SK-N-SH (cell line): ENCODE measurements at regions not wholly inside any gene's neighbourhood (a gene's known extent, or its start where the extent isn't known, plus 50 kb on each side); places are given as distances from the start of the nearest gene placed in this dataset.

ENCODE experiments used
- CTCF ChIA-PET: fragments of 300-600, 350-600 bp; formaldehyde crosslinking; extraction: SDS; loops from one replicate; lab custom pipeline; 2021; lab: Yijun Ruan, JAX
- POLR2A ChIA-PET: fragments of 350-600 bp; sonication (Branson Sonifier 250); formaldehyde crosslinking; extraction: SDS; loops from one replicate; lab custom pipeline; 2020; ENCODE audit warnings: antibody characterized with exemption, inconsistent platforms; lab: Yijun Ruan, JAX
- DNase-seq: peaks from one replicate; pipeline ENCODE4 v3.0.0; 2012
- H2AFZ ChIP-seq: fragments of 200-600 bp; sonication (generic); 2 replicates; pipeline ENCODE4 v1.8.1; 2016; ENCODE audit warnings: antibody characterized with exemption, mild to moderate bottlenecking, low read depth
- H3F3A ChIP-seq: fragments of 200-600 bp; sonication (generic); replicated peaks from 2 replicates; pipeline ENCODE3; 2016; ENCODE audit warnings: antibody characterized with exemption, mild to moderate bottlenecking; ENCODE audit not compliant: insufficient read depth
- H3K27ac ChIP-seq, 2 experiments: fragments of 200-500 bp in 1 of 2; fragments of 200-600 bp in 1 of 2; sonication (Bioruptor generic) in 1 of 2; sonication (generic), shearing (Covaris generic) in 1 of 2; 2 replicates each; pipeline versions ENCODE4 v1.5.1 to v1.6.1; 2014 to 2016; ENCODE audit warnings: low read depth in 2 of 2, inconsistent platforms in 1 of 2, low read length in 1 of 2, mild to moderate bottlenecking in 1 of 2, mixed read lengths in 1 of 2
- H3K27me3 ChIP-seq: fragments of 200-600 bp; sonication (generic), shearing (Covaris generic); 2 replicates; pipeline ENCODE4 v1.6.1; 2016; ENCODE audit warnings: mixed run types; ENCODE audit not compliant: insufficient read depth
- H3K36me3 ChIP-seq, 2 experiments: fragments of 200-500 bp in 1 of 2; fragments of 200-600 bp in 1 of 2; sonication (Bioruptor generic) in 1 of 2; sonication (generic) in 1 of 2; replicated peaks in 1 of 2; 2 replicates each; pipeline versions ENCODE3 to v1.5.1; 2014 to 2016; ENCODE audit warnings: low read length in 1 of 2, mild to moderate bottlenecking in 1 of 2; ENCODE audit not compliant: insufficient read depth in 2 of 2, control insufficient read depth in 1 of 2
- H3K4me1 ChIP-seq, 2 experiments: fragments of 200-500 bp in 1 of 2; fragments of 200-600 bp in 1 of 2; sonication (Bioruptor generic) in 1 of 2; sonication (generic), shearing (Covaris generic) in 1 of 2; 2 replicates each; pipeline versions ENCODE4 v1.5.1 to v1.6.1; 2014 to 2016; ENCODE audit warnings: low read depth in 1 of 2, low read length in 1 of 2, mixed run types in 1 of 2; ENCODE audit not compliant: insufficient read depth in 2 of 2, control insufficient read depth in 1 of 2
- H3K4me2 ChIP-seq: fragments of 200-600 bp; sonication (generic), shearing (Covaris generic); 2 replicates; pipeline ENCODE4 v1.6.1; 2017; ENCODE audit warnings: mixed run types
- H3K4me3 ChIP-seq, 2 experiments: fragments of 200-500 bp in 1 of 2; fragments of 200-600 bp in 1 of 2; sonication (Bioruptor generic) in 1 of 2; sonication (generic), shearing (Covaris generic) in 1 of 2; 2 replicates each; pipeline versions ENCODE4 v1.5.1 to v1.8.1; 2014 to 2016; ENCODE audit warnings: low read depth in 2 of 2, inconsistent platforms in 1 of 2, low read length in 1 of 2, mild to moderate bottlenecking in 1 of 2, mixed read lengths in 1 of 2, moderate library complexity in 1 of 2
- H3K79me2 ChIP-seq: fragments of 200-600 bp; sonication (generic); 2 replicates; pipeline ENCODE4 v1.8.1; 2017; ENCODE audit warnings: mild to moderate bottlenecking; ENCODE audit not compliant: insufficient read depth
- H3K9ac ChIP-seq: fragments of 200-600 bp; sonication (generic); 2 replicates; pipeline ENCODE4 v1.6.1; 2017; ENCODE audit warnings: mixed run types
- H3K9me2 ChIP-seq: fragments of 200-600 bp; sonication (generic); 2 replicates; pipeline ENCODE4 v1.6.1; 2017; ENCODE audit warnings: mixed run types
- H3K9me3 ChIP-seq: fragments of 200-600 bp; sonication (generic); 2 replicates; pipeline ENCODE4 v1.6.1; 2017; ENCODE audit warnings: mixed run types, mild to moderate bottlenecking, moderate library complexity
- H4K20me1 ChIP-seq: fragments of 200-600 bp; sonication (generic); 2 replicates; pipeline ENCODE4 v1.6.1; 2017; ENCODE audit warnings: mild to moderate bottlenecking, mixed run types; ENCODE audit not compliant: insufficient read depth
- CHD2 ChIP-seq: fragments of 150-350 bp; IDR thresholded peaks from 2 replicates; pipeline ENCODE4 v1.6.1; 2018; ENCODE audit warnings: low read length; ENCODE audit not compliant: partially characterized antibody
- EP300 ChIP-seq, 2 experiments: IDR thresholded peaks; 2 replicates each; pipeline versions ENCODE4 v1.4.0 to v1.6.1; 2012; ENCODE audit warnings: borderline replicate concordance in 1 of 2, low read depth in 1 of 2, low read length in 1 of 2
- FOSL2 ChIP-seq: IDR thresholded peaks from 2 replicates; pipeline ENCODE4 v1.4.0; 2012; ENCODE audit warnings: low read depth, mild to moderate bottlenecking, moderate library complexity, borderline replicate concordance
- FOXJ3 ChIP-seq: sonication (generic); formaldehyde crosslinking; IDR thresholded peaks from 2 replicates; pipeline ENCODE4 v1.5.1; 2020; ENCODE audit warnings: mild to moderate bottlenecking, missing genetic modification reagents
- MXI1 ChIP-seq: IDR thresholded peaks from 2 replicates; pipeline ENCODE4 v1.6.1; 2012; ENCODE audit warnings: mild to moderate bottlenecking, low read depth, low read length, improper control_type of control experiment
- NFIC ChIP-seq: IDR thresholded peaks from 2 replicates; pipeline ENCODE4 v1.4.0; 2012; ENCODE audit warnings: borderline replicate concordance
- NRF1 ChIP-seq: IDR thresholded peaks from 2 replicates; pipeline ENCODE4 v1.6.1; 2012; ENCODE audit warnings: low read depth, mild to moderate bottlenecking, low read length
- RCOR1 ChIP-seq: fragments of 150-350 bp; IDR thresholded peaks from 2 replicates; pipeline ENCODE4 v1.6.1; 2017; ENCODE audit warnings: antibody characterized with exemption, low read length
- RFX5 ChIP-seq: IDR thresholded peaks from 2 replicates; pipeline ENCODE4 v1.6.1; 2012; ENCODE audit warnings: mild to moderate bottlenecking, improper control_type of control experiment, low read length
- RXRA ChIP-seq: IDR thresholded peaks from 2 replicates; pipeline ENCODE4 v1.4.0; 2012; ENCODE audit warnings: low read depth, mild to moderate bottlenecking, borderline replicate concordance
- TAF1 ChIP-seq: IDR thresholded peaks from 2 replicates; pipeline ENCODE4 v1.6.1; 2012; ENCODE audit warnings: low read depth, mild to moderate bottlenecking, low read length, moderate library complexity, borderline replicate concordance
- TCF12 ChIP-seq: IDR thresholded peaks from 2 replicates; pipeline ENCODE4 v1.4.0; 2012
- TEAD4 ChIP-seq: IDR thresholded peaks from 2 replicates; pipeline ENCODE4 v1.4.0; 2012; ENCODE audit warnings: mild to moderate bottlenecking, borderline replicate concordance; ENCODE audit not compliant: insufficient read depth
- YY1 ChIP-seq: IDR thresholded peaks from 2 replicates; pipeline ENCODE4 v1.4.0; 2012; ENCODE audit warnings: low read depth, mild to moderate bottlenecking
- WGBS: methylation state at CpG from one replicate; pipeline ENCODE4 v1.1.6; 2017; ENCODE audit warnings: low lambda C conversion rate; 5-methylcytosine and 5-hydroxymethylcytosine counted together
- TF ChIP-seq, protein P1 (sequence below): IDR thresholded peaks from 2 replicates; pipeline ENCODE4 v1.4.0; 2012; ENCODE audit warnings: low read depth, borderline replicate concordance

DNA sequence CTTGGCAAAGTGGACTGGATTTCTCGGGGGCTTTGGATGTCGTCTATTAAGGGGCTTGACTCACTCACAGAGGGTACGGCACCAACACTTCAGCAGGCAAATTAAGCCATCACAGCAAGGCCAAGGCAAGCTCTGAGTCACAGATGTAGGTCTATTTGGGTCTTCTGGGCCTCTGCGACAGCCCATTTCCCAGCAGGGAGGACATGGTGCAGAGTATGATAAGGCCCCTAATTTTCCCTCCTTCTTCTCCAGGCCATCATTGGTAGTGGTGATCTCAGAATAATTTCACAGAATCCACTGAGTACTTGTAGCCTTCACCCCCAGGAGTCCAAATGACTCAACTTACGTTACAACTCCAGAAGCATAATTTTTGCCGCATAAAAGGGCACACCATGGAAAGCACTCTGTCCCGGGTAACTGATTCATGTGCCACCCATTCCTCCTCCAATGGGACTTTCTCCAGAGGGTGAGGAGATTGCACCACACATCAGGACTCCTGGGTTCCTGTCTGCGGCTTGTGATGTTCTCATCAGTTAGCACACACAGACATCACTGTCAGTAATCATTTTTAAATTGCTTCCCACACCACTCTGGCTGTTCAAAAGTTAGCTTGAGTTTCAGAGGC lies 164.9 kb downstream of the TXNL1 start:
- Histone ChIP-seq H3K79me2 (no peaks in the 10 kb centered on the region), H3K36me3 (no peaks in the 10 kb centered on the region), H3K27me3 (no peaks in the 10 kb centered on the region), H2AFZ (no peak overlapping the region), H3K27ac (no peak overlapping the region), H3K9ac (no peak overlapping the region), H3K4me3 (no peak overlapping the region), H3K9me2 (no peaks in the 10 kb centered on the region), H3K9me3 (no peaks in the 10 kb centered on the region), H3K4me2 (no peak overlapping the region), H4K20me1 (no peaks in the 10 kb centered on the region), H3F3A (no peaks in the 10 kb centered on the region), H3K4me1 (no peaks in the 10 kb centered on the region)
- POLR2A ChIA-PET = no interaction called here
- TF ChIP-seq RCOR1 (no peak), TEAD4 (no peak), CHD2 (no peak), RFX5 (no peak)
- TF ChIP-seq, protein P1, sequence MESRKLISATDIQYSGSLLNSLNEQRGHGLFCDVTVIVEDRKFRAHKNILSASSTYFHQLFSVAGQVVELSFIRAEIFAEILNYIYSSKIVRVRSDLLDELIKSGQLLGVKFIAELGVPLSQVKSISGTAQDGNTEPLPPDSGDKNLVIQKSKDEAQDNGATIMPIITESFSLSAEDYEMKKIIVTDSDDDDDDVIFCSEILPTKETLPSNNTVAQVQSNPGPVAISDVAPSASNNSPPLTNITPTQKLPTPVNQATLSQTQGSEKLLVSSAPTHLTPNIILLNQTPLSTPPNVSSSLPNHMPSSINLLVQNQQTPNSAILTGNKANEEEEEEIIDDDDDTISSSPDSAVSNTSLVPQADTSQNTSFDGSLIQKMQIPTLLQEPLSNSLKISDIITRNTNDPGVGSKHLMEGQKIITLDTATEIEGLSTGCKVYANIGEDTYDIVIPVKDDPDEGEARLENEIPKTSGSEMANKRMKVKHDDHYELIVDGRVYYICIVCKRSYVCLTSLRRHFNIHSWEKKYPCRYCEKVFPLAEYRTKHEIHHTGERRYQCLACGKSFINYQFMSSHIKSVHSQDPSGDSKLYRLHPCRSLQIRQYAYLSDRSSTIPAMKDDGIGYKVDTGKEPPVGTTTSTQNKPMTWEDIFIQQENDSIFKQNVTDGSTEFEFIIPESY = no peak
- no peak for DNase-seq
- CTCF ChIA-PET = interaction anchor here (0.7 kb wide), 1 partner anchor 298 kb away, joined by 3 read pairs; no protein-coding TSS in a partner anchor
- 89% methylated on average over 7 of the region's 8 CpGs for WGBS

DNA sequence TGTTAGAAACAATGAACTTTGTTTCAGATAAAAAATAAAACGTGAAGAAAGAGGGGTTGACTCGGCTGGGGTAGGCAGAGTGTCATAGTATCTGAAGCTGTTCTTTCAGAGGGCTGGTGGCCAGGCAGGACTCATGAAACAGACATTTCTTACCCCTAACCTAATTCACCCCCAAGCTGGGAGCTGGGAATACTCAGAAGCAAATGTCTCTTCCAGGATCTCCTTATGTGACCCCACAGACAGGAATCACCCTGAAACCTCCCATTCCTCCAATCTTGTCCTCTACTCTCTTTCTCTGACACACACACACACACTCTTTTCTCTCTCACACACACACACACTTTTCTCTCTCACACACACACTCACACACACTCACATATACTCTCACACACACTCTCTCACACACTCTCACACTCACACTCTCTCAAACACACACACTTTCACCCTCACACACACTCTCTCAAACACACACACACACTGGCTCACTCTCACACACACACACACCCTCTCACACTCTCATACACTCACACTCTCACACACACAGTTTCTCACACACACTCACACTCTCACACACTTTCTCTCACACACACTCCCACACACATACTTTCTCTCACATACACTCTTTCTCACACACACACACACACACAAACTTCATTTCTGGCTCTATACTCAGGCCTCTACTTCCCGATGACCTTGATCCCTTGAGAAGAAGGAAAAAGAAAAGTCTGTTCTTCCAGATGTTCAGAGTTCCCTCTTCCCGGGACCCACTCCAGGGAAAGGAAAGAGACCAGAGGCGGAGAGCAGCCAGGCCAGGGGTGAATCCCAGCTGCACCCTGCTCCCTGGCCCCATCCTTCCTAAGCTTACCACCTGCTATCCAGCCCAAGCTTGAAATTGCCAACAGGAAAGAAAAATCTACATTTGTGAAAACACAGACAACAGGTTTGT lies 167.7 kb downstream of the TXNL1 start:
- Histone ChIP-seq H3K27ac (no peak overlapping the region), H3K36me3 (no peaks in the 10 kb centered on the region), H3K9me3 (no peaks in the 10 kb centered on the region), H3K4me1 (no peaks in the 10 kb centered on the region), H3K9me2 (no peaks in the 10 kb centered on the region), H3K4me3 (no peak overlapping the region), H3K27me3 (no peaks in the 10 kb centered on the region), H3K79me2 (no peaks in the 10 kb centered on the region), H3F3A (no peaks in the 10 kb centered on the region), H3K4me2 (no peak overlapping the region), H2AFZ (no peak overlapping the region), H4K20me1 (no peaks in the 10 kb centered on the region), H3K9ac (no peak overlapping the region)
- ChIA-PET POLR2A (no interaction called here), CTCF (interaction anchor here (0.6 to 1.4 kb wide), 4 partner anchors 9 to 156 kb away, joined by 3 read pairs; no protein-coding TSS in a partner anchor)
- 57% methylated on average over 5 of the region's 5 CpGs for WGBS
- DNase-seq = no peak
- TF ChIP-seq MXI1 = no peak
- no peak for TF ChIP-seq FOXJ3 (CRISPR knock-in tag)
- TF ChIP-seq FOSL2 = no peak
- TF ChIP-seq NRF1 = no peak
- TF ChIP-seq RXRA = no peak
- no peak for TF ChIP-seq EP300 (IDR thresholded peaks at IDR 0.05; ENCODE audit: borderline replicate concordance in 1 of 2, low read depth in 1 of 2, low read length in 1 of 2)
- TF ChIP-seq TAF1 = no peak
- TF ChIP-seq TCF12 = no peak
- TF ChIP-seq YY1 = no peak
- no peak for TF ChIP-seq NFIC
